ENCODE measurements at regions not wholly inside any gene's neighbourhood (a gene's known extent, or its start where the extent isn't known, plus 50 kb on each side); places are given as distances from the start of the nearest gene placed in this dataset.

GRCh38 chr9:3732077-3733038 lies 206.6 kb upstream of the RFX3 start:
- peak; percentile 1 for DNase-seq (ENCODE audit: low read depth)

DNA sequence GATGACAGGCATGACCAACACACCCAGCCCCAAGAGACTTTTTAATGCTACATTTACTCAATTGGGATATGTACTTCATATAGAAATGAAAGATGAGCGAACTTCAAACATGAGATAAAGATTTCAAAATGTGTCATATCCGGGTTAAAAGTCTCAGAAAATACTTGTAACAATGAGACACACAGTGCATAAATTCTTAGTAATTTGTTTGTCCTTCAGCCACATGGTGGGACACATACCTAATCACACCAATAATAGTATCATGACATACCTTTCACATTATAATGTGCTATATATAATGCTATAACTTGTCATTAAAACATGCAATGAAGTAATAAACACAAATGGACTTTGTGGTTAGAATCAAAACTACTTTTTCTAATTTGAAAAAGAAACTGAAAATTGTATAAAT lies 204.7 kb upstream of the RFX3 start:
- no peak for DNase-seq (ENCODE audit: low read depth)

- DNase-seq (ENCODE audit: low read depth), result no peak
Observed at GRCh38 chr9:3721096-3721495, 195.3 kb upstream of the RFX3 start.

DNA sequence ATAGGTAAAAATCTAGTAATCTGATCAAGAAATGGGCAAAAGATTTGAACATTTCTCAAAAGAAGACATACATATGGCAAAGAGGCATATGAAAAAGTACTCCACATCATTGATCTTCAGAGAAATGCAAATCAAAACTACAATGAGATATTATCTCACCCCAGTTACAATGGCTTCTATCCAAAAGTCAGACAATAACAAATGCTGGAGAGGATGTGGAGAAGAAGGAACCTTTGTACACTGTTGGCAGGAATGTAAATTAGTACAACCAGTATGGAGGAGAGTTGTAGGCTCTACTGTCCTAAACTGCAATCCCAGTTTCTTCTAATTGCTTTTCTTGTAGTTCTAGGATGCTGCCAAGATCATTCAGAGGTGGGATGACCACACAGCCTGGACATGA lies 193.5 kb upstream of the RFX3 start:
- no peak for DNase-seq (ENCODE audit: low read depth)

DNA sequence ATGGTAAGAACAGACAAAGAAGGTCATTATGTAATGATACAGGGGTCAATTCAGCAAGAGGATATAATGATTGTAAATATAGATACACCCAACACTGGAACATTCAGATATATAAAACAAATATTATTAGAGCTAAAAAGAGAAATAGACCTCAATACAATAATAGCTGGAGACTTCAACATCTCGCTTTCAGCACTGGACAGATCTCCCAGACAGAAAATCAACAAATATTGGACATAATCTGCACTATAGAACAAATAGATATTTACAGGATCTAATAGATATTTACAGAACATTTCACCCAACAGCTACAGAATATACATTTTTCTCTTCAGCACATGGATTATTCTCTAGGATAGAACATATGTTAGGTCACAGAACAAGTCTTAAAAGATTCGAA lies 190.6 kb upstream of the RFX3 start:
- DNase-seq (ENCODE audit: low read depth), result no peak

GRCh38 chr9:3708751-3709150 lies 182.9 kb upstream of the RFX3 start:
- no peak for DNase-seq (ENCODE audit: low read depth)

GRCh38 chr9:3704890-3705289 lies 179.1 kb upstream of the RFX3 start:
- no peak for DNase-seq (ENCODE audit: low read depth)

DNA sequence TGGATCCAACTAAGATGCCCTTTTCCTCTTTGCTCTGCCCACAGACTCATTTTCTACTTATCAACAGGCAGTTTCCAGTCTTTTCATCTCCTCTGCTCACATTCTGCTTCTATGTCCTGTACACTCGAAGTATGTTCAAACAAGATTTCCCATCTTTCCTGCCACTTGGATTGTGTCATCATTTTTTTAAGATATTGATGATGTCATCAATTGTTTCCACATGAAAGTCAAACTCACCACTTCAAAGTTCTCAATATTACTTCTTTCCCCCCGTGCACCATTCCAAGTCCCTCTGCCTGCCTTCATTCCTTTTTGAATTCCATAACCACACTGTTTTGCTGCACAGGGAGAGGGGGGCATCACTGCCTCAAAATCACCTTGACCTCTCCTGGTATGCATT lies 175.0 kb upstream of the RFX3 start:
- no peak for DNase-seq (ENCODE audit: low read depth)

DNA sequence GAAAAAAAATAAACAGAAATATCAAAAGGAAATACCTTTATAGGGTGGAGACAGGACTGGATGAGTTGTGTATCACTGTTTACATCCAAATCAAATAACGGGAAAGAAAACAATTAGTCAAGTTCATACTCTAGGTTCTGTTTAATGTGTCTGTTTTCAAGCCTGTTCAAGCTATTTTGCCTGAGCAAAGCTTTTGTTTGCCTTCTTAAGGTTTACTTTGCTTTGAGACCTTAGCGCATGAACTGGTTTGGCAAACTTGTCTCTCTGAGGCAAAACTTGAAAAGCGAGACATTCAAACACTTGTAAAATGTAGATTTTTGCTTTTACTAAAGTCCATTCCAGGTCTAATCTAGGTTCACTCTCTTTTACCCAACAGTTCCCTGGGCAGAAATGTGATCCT lies 174.1 kb upstream of the RFX3 start:
- DNase-seq (ENCODE audit: low read depth), result no peak

DNA sequence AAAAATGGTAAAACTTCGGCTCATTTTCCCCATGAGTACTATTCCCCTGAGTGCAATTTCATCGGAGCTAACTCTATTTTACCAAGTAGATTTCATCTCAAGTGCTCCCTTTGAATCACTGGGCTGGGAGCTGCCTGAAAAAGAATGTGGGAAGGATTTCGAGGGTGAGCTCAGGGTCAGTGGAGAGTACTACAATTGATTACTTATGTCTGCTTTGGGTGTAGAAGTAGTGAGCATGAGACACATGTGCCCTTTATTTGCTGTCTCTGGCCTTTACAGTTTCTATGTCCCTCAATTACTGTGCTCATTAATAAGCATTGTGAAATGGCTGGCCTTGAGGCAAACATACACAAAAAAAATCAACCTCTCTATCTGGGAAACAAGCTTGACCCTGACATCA lies 172.7 kb upstream of the RFX3 start:
- no peak for DNase-seq (ENCODE audit: low read depth)

- no peak for DNase-seq (ENCODE audit: low read depth)
Observed at GRCh38 chr9:3698076-3698475, 172.3 kb upstream of the RFX3 start.

DNA sequence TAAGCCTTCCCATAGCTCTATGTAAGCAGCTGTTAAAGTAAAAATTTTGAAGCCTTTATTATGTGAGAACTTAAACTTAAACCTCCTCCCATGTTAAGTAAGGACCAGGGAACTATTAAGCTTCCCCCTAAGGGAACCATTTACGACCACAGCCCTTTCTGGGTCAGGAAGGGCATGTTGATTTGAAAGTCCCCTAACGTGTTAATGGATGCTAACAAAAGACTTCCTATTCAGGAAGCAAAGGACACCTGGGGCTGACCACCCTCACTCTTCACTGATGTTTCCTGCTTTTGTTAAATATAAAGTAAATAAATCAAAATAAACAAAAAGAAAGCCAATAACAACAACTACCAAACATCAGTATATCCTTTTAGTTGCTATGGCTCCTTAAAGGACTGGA lies 170.6 kb upstream of the RFX3 start:
- DNase-seq (ENCODE audit: low read depth), result no peak

DNA sequence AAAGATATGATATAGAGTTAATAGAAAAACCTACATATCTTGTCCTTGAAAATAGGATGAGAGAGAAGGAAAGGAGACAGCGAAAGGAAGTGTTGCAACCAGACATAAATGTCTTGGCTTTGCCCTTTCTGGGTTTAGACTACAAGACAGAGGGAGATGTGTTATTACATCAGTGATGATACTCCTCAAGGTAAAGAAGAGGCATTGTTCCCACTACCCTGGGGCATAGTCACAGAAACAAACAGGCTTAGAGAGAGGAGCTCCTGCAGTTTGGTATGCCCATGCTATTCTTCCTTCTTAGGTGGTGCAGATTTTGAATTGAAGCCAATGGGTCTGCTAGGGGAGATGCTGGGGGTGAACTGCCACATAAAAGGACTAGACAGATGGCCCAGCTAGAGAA lies 166.8 kb upstream of the RFX3 start:
- no peak for DNase-seq (ENCODE audit: low read depth)

GRCh38 chr9:3689555-3689954 lies 163.8 kb upstream of the RFX3 start:
- no peak for DNase-seq (ENCODE audit: low read depth)

- DNase-seq (ENCODE audit: low read depth), result no peak
Observed at GRCh38 chr9:3687145-3687544, 161.3 kb upstream of the RFX3 start.

DNA sequence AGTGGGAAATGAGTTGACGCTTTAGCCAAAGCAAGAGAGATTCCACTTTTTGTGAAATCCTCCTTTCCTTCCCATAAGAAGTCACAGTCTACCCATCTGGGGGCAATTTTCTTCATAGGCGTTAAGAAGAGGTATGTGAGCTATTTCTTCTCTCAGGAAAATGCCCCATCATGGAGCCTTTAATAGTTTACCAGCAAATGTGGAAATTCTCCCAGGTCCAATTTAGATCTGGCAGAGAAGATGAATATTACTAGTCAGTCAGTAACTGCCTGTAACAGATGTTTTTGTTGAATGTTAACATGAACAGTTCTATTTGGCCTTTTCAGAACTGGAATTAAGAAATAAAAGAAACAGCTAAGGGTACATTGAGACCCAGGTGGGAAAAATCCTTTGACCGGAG lies 156.4 kb upstream of the RFX3 start:
- DNase-seq (ENCODE audit: low read depth), result no peak

DNA sequence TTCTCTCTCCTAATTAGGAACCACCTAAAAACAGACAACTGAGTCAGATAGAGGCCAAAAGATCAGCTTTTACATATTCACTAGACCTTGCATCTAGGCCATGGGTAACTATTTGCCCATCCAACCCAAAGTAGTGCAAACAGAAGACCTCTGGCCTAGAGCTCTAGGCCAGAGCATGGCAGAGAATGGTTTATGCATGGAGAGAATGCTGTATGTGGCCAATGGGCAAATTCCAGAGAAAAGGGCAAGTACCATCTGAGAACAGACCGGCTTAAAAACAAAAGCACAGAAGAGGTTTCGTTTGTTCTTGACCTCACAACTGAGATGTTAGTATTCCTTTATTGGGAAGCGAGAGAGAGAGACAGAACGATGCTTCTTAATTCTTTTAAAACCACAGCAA lies 151.7 kb upstream of the RFX3 start:
- no peak for DNase-seq (ENCODE audit: low read depth)

DNA sequence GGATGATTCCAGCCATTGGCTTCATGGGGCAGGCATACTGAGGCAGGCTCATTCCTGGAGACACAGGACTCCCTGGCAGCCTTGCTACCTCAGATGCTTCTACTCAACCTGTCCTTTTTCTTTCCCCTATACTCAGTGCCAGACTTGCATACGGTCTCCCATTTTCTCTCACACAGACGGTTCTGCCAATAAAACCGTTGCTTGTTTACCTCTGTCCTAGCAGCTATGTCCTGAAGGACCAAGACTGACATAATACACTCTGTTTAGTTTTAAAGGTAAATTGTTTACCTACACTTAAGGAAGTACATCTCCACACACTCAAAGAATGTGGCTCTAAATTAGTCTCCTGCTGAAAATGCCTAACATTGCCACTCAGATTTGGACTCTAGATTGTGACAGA lies 151.0 kb upstream of the RFX3 start:
- no peak for DNase-seq (ENCODE audit: low read depth)

GRCh38 chr9:3675946-3676345 lies 150.1 kb upstream of the RFX3 start:
- DNase-seq (ENCODE audit: low read depth), result no peak

DNA sequence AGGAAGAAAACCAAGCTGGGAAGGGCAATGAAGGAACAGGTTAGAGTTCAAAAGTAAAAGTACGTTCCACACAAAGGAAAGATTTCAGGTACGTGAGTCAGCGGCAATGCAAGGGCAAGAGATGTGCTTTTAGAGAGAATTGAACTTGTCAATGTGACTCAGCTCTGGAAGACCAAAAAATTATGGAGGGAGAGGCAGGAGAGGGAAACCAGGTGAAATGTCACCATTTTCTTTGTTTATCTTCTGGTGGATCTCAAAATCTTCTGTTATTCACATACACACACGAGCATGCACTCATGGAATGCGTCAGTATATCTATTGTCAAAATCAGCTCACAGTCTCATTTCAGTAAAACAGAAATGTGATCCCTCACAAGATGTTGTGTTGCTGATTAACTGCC lies 148.8 kb upstream of the RFX3 start:
- no peak for DNase-seq (ENCODE audit: low read depth)

DNA sequence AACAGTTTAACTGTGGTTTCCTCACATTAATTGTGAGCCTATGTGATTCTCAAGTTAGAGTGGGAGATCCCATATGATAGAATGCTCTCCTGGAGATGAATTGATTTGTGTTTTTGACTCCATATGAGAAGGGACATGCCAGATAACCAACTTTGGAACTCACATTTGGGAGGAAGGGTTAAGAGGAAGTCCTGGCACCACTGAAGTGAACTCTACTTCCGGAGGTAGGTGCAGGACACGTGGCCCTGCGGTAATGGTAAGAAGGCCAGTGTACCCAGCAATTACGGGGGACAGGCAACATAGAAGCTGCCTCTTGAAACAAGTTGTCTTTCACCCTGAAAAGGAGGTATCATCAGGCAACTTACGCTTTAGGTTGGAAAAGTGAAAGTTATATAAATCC lies 146.6 kb upstream of the RFX3 start:
- DNase-seq (ENCODE audit: low read depth), result no peak

DNA sequence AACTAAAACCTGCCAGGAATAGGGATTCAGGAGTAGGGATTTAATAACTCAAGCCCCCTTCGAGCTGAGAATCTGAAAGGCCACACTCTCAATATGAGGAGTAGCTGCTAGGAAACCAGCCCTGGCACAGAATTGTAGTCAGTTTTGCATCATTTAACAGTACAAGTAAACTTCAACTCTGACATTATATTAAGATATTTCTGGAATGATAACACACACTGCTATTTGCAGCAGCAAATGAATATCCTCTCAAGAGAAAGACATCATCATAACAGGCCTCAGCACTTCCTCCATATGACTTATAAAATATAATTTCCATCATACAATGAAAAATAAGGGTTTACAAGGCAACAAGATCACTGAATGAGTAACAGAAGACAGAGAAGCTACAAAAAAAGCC lies 138.2 kb upstream of the RFX3 start:
- no peak for DNase-seq (ENCODE audit: low read depth)

GRCh38 chr9:3662671-3663070 lies 136.9 kb upstream of the RFX3 start:
- DNase-seq (ENCODE audit: low read depth), result no peak

GRCh38 chr9:3660936-3661335 lies 135.1 kb upstream of the RFX3 start:
- no peak for DNase-seq (ENCODE audit: low read depth)

Measured in activated T-cell treated with anti-CD3 and anti-CD28 coated beads for 1 hour (primary cell).